Neutrophil (primary cell): ENCODE measurements at regions not wholly inside any gene's neighbourhood (a gene's known extent, or its start where the extent isn't known, plus 50 kb on each side); places are given as distances from the start of the nearest gene placed in this dataset.

Experiments used
- H3K27ac ChIP-seq: fragments of 200-600 bp; sonication (generic); 2 replicates; pipeline ENCODE4 v1.5.1; 2016; ENCODE audit warnings: mild to moderate bottlenecking, moderate library complexity
- H3K27me3 ChIP-seq: fragments of 200-600 bp; sonication (generic); 2 replicates; pipeline ENCODE4 v1.6.0; 2016; ENCODE audit warnings: mild to moderate bottlenecking
- H3K36me3 ChIP-seq: fragments of 200-600 bp; sonication (generic); 2 replicates; pipeline ENCODE4 v1.5.1; 2017
- H3K4me1 ChIP-seq, 2 experiments: fragments of 200-600 bp in 1 of 2; sonication (generic) in 1 of 2; 1 replicate in 1 of 2; 2 replicates in 1 of 2; pipeline versions ENCODE4 v1.5.1 to v1.6.1; 2013 to 2016; ENCODE audit warnings: low read depth in 1 of 2, low read length in 1 of 2, mild to moderate bottlenecking in 1 of 2, moderate library complexity in 1 of 2; ENCODE audit not compliant: control insufficient read depth in 1 of 2, insufficient read depth in 1 of 2
- H3K4me3 ChIP-seq, 2 experiments: fragments of 200-600 bp in 1 of 2; sonication (generic) in 1 of 2; 1 replicate in 1 of 2; 2 replicates in 1 of 2; pipeline ENCODE4 v1.5.1; 2013 to 2016; ENCODE audit warnings: low read depth in 1 of 2, low read length in 1 of 2, mild to moderate bottlenecking in 1 of 2, moderate library complexity in 1 of 2
- H3K9me3 ChIP-seq: fragments of 200-600 bp; sonication (generic); 2 replicates; pipeline ENCODE4 v1.5.1; 2016
- TF ChIP-seq, protein P1 (sequence below): fragments of 200-600 bp; sonication (generic); IDR thresholded peaks from 2 replicates; pipeline ENCODE4 v1.5.1; 2016; ENCODE audit warnings: antibody characterized with exemption

- no peak overlapping the region for H3K27ac ChIP-seq
- no peak overlapping the region for H3K4me3 ChIP-seq
- no peaks in the 10 kb centered on the region for H3K9me3 ChIP-seq
- H3K4me1 ChIP-seq = no peaks in the 10 kb centered on the region
- no peaks in the 10 kb centered on the region for H3K27me3 ChIP-seq
- no peaks in the 10 kb centered on the region for H3K36me3 ChIP-seq
- TF ChIP-seq, protein P1, sequence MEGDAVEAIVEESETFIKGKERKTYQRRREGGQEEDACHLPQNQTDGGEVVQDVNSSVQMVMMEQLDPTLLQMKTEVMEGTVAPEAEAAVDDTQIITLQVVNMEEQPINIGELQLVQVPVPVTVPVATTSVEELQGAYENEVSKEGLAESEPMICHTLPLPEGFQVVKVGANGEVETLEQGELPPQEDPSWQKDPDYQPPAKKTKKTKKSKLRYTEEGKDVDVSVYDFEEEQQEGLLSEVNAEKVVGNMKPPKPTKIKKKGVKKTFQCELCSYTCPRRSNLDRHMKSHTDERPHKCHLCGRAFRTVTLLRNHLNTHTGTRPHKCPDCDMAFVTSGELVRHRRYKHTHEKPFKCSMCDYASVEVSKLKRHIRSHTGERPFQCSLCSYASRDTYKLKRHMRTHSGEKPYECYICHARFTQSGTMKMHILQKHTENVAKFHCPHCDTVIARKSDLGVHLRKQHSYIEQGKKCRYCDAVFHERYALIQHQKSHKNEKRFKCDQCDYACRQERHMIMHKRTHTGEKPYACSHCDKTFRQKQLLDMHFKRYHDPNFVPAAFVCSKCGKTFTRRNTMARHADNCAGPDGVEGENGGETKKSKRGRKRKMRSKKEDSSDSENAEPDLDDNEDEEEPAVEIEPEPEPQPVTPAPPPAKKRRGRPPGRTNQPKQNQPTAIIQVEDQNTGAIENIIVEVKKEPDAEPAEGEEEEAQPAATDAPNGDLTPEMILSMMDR = no peak
Measured at GRCh38 chr4:111501946-111502345, 643.3 kb upstream of the FAM241A start.

DNA sequence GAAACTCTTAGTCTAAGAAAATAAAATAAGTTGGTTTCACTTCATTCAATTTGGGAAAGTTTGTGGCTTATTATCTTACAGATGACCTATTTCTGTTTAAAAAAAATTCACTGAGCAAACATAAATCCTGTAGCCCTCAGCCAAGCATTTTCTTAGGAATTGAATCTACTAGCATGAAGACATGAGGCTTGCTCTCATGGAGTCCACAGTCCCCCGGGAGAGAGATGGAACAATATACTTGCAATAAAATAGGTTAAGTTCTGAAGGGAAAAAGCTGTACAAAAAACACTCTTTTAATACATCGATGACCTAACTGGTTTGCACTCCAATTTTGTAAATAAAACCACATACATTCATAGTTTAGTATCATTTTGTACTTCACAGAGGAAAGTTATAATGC lies 642.6 kb upstream of the FAM241A start:
- Histone ChIP-seq H3K4me3 (no peak overlapping the region), H3K4me1 (no peaks in the 10 kb centered on the region), H3K27me3 (no peaks in the 10 kb centered on the region), H3K36me3 (no peaks in the 10 kb centered on the region), H3K9me3 (no peaks in the 10 kb centered on the region), H3K27ac (no peak overlapping the region)
- TF ChIP-seq, protein P1 = no peak

GRCh38 chr4:111506706-111507105 lies 638.5 kb upstream of the FAM241A start:
- H3K27ac ChIP-seq = no peak overlapping the region
- TF ChIP-seq, protein P1 = no peak
- H3K27me3 ChIP-seq = no peaks in the 10 kb centered on the region
- H3K4me1 ChIP-seq = no peaks in the 10 kb centered on the region
- no peaks in the 10 kb centered on the region for H3K36me3 ChIP-seq
- no peaks in the 10 kb centered on the region for H3K9me3 ChIP-seq
- H3K4me3 ChIP-seq = no peak overlapping the region

- TF ChIP-seq, protein P1 = no peak
- Histone ChIP-seq H3K4me1 (no peaks in the 10 kb centered on the region), H3K27me3 (no peaks in the 10 kb centered on the region), H3K9me3 (no peaks in the 10 kb centered on the region), H3K36me3 (no peaks in the 10 kb centered on the region), H3K27ac (no peak overlapping the region), H3K4me3 (no peak overlapping the region)
Measured at GRCh38 chr4:111510535-111510934, 634.7 kb upstream of the FAM241A start.

DNA sequence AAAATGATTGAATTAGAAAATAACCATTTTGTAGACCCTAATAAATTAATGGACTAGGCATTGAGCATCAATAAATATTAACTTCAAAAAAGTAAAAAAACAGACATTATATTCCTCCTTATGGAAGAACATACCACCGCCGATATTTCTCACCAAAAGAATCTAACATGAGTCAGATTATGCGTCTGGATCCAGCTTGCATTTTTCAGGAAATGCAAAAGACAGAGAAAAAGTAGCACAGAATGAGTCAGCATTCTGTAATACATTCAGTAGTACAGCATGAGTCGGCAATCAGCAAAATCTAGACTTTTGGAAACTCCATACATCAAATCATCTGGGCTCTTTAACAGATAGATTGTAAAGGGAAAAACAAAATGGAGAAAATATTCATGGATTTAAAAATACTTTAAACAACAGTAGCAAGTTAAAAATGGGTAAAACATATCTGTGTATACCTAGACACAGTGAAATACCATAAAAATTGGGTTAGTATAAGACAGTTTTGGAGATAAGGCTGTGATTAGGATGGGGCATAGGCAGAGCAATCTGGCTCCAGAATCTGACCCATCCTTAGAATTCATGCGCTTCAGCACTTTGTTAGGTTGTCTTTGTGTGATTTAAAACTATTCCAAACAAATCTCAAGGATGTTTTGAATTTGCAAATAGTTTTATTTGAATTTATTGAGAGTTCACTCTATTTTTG lies 633.0 kb upstream of the FAM241A start:
- TF ChIP-seq, protein P1 = no peak

More for the DNA sequence above, 633.0 kb upstream of the FAM241A start:
- no peaks in the 10 kb centered on the region for H3K9me3 ChIP-seq
- no peaks in the 10 kb centered on the region for H3K27me3 ChIP-seq
- H3K4me1 ChIP-seq = no peaks in the 10 kb centered on the region
- no peaks in the 10 kb centered on the region for H3K36me3 ChIP-seq
- no peak overlapping the region for H3K27ac ChIP-seq
- H3K4me3 ChIP-seq = no peak overlapping the region
